Liver (tissue), 8 donors: ENCODE measurements at regions not wholly inside any gene's neighbourhood (a gene's known extent, or its start where the extent isn't known, plus 50 kb on each side); places are given as distances from the start of the nearest gene placed in this dataset.

Experiments
- DNase-seq: peaks from one replicate; pipeline ENCODE4 v3.0.0-alpha.2; 2017; ENCODE audit warnings: low spot score
- H3K27ac ChIP-seq, 2 donors: one replicate each; pipeline ENCODE4 v1.7.0; 2013; ENCODE audit warnings: inconsistent platforms in 2 of 2, low read length in 2 of 2, control low read depth in 1 of 2, low read depth in 1 of 2, mild to moderate bottlenecking in 1 of 2
- H3K27me3 ChIP-seq, 4 donors: one replicate each; pipeline versions ENCODE4 v1.6.1 to v1.7.0; 2013; ENCODE audit warnings: low read length in 3 of 4, inconsistent platforms in 1 of 4, mild to moderate bottlenecking in 1 of 4, moderate library complexity in 1 of 4; ENCODE audit not compliant: control insufficient read depth in 4 of 4, insufficient read depth in 4 of 4
- H3K36me3 ChIP-seq, 4 donors: one replicate each; pipeline versions ENCODE4 v1.6.1 to v1.7.0; 2013; ENCODE audit warnings: low read length in 3 of 4, mild to moderate bottlenecking in 3 of 4, low read depth in 1 of 4, moderate library complexity in 1 of 4; ENCODE audit not compliant: control insufficient read depth in 4 of 4, insufficient read depth in 3 of 4
- H3K4me1 ChIP-seq, 4 donors: one replicate each; pipeline versions ENCODE4 v1.6.1 to v1.7.0; 2013; ENCODE audit warnings: low read length in 3 of 4, mild to moderate bottlenecking in 3 of 4, moderate library complexity in 1 of 4; ENCODE audit not compliant: control insufficient read depth in 4 of 4, insufficient read depth in 4 of 4
- H3K4me3 ChIP-seq, 3 donors: one replicate each; pipeline versions ENCODE4 v1.6.1 to v1.7.0; 2013; ENCODE audit warnings: low read length in 3 of 3, control low read depth in 1 of 3, low read depth in 1 of 3, mild to moderate bottlenecking in 1 of 3
- H3K9ac ChIP-seq, 2 donors: one replicate each; pipeline ENCODE4 v1.7.0; 2013; ENCODE audit warnings: low read length in 2 of 2, mild to moderate bottlenecking in 2 of 2, moderate library complexity in 2 of 2, control low read depth in 1 of 2, low read depth in 1 of 2
- H3K9me3 ChIP-seq, 4 donors: one replicate each; pipeline versions ENCODE4 v1.6.1 to v1.7.0; 2013; ENCODE audit warnings: low read length in 3 of 4; ENCODE audit not compliant: control insufficient read depth in 4 of 4
- ATF3 ChIP-seq: IDR thresholded peaks from 2 replicates; pipeline ENCODE4 v1.6.1; 2016; ENCODE audit warnings: antibody characterized with exemption
- EGR1 ChIP-seq, 2 donors: IDR thresholded peaks; 2 replicates each; pipeline ENCODE4 v1.6.1; 2016 to 2018; ENCODE audit warnings: antibody characterized with exemption in 2 of 2, low read depth in 2 of 2
- FOXA1 ChIP-seq: IDR thresholded peaks from 2 replicates; pipeline ENCODE4 v1.6.1; 2016; ENCODE audit warnings: antibody characterized with exemption
- FOXA2 ChIP-seq: IDR thresholded peaks from 2 replicates; pipeline ENCODE4 v1.6.1; 2016; ENCODE audit warnings: antibody characterized with exemption
- HNF4A ChIP-seq, 2 donors: conservative IDR thresholded peaks; 2 replicates each; pipeline ENCODE4 v1.6.1; 2016; ENCODE audit warnings: antibody characterized with exemption in 2 of 2, mild to moderate bottlenecking in 2 of 2
- HNF4G ChIP-seq: IDR thresholded peaks from 2 replicates; pipeline ENCODE4 v1.6.1; 2016; ENCODE audit warnings: antibody characterized with exemption
- JUND ChIP-seq, 2 donors: IDR thresholded peaks; 2 replicates each; pipeline ENCODE4 v1.6.1; 2016; ENCODE audit warnings: antibody characterized with exemption in 2 of 2
- MAX ChIP-seq: IDR thresholded peaks from 2 replicates; pipeline ENCODE4 v1.6.1; 2016; ENCODE audit warnings: antibody characterized with exemption
- RAD21 ChIP-seq, 2 donors: IDR thresholded peaks; 2 replicates each; pipeline ENCODE4 v1.6.1; 2016; ENCODE audit warnings: antibody characterized with exemption in 2 of 2, mild to moderate bottlenecking in 2 of 2
- RXRA ChIP-seq, 2 donors: IDR thresholded peaks; 2 replicates each; pipeline ENCODE4 v1.6.1; 2017 to 2018; ENCODE audit warnings: antibody characterized with exemption in 2 of 2, mild to moderate bottlenecking in 1 of 2
- YY1 ChIP-seq: IDR thresholded peaks from 2 replicates; pipeline ENCODE4 v1.6.1; 2016; ENCODE audit warnings: antibody characterized with exemption, mild to moderate bottlenecking
- WGBS: extraction: QIAGEN DNeasy Blood & Tissue Kit; methylation state at CpG from one replicate; pipeline ENCODE4 v1.1.7; 2013; 5-methylcytosine and 5-hydroxymethylcytosine counted together
- TF ChIP-seq, protein P1 (sequence below): fragments of 150-350 bp; IDR thresholded peaks from 2 replicates; pipeline ENCODE4 v1.5.1; 2017; ENCODE audit warnings: improper control_type of control experiment, low read depth, low read length; ENCODE audit not compliant: missing input control
- TF ChIP-seq, protein P2 (sequence below): IDR thresholded peaks from 2 replicates; pipeline ENCODE4 v1.6.1; 2016; ENCODE audit warnings: antibody characterized with exemption, mild to moderate bottlenecking
- TF ChIP-seq, protein P3 (sequence below): IDR thresholded peaks from 2 replicates; pipeline ENCODE4 v1.6.1; 2016; ENCODE audit warnings: antibody characterized with exemption
- donor health status: healthy.
- donor health status: healthy.
- donor health status: healthy.
- donor health status: healthy.
- donor health status: healthy.

DNA sequence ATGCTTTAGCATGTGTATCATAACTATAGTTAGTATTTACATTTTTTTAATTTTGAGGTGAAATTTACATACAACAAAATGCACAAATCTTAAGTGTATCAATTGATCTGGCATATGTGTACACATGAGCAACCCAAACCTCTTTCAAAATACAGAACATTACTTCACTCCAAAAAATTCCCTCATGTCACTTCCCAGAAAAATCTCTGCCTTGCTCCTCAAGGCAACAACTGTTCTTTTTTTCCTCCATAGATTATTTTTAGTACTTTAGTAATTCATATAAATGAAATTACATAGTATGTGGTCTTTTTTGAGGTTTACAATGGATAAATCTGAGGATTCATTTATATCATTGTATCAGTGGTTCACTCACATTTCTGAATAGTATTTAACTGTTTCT lies 84.9 kb downstream of the TRIM42 start:
- Histone ChIP-seq H3K27ac (no peak overlapping the region), H3K9ac (no peak overlapping the region), H3K9me3 (no peaks in the 10 kb centered on the region), H3K4me3 (no peak overlapping the region), H3K36me3 (no peaks in the 10 kb centered on the region), H3K27me3 (peaks cover 0 to 2% (median 0%) of the 10 kb centered on the region in 4 donors), H3K4me1 (no peaks in the 10 kb centered on the region)
- no peak for TF ChIP-seq HNF4A (conservative IDR thresholded peaks at IDR 0.05)
- DNase-seq, result no peak

- Histone ChIP-seq H3K9me3 (no peaks in the 10 kb centered on the region), H3K27ac (no peak overlapping the region), H3K4me3 (no peak overlapping the region), H3K4me1 (no peaks in the 10 kb centered on the region), H3K27me3 (no peaks in the 10 kb centered on the region), H3K9ac (no peak overlapping the region), H3K36me3 (no peaks in the 10 kb centered on the region)
- TF ChIP-seq, protein P1, sequence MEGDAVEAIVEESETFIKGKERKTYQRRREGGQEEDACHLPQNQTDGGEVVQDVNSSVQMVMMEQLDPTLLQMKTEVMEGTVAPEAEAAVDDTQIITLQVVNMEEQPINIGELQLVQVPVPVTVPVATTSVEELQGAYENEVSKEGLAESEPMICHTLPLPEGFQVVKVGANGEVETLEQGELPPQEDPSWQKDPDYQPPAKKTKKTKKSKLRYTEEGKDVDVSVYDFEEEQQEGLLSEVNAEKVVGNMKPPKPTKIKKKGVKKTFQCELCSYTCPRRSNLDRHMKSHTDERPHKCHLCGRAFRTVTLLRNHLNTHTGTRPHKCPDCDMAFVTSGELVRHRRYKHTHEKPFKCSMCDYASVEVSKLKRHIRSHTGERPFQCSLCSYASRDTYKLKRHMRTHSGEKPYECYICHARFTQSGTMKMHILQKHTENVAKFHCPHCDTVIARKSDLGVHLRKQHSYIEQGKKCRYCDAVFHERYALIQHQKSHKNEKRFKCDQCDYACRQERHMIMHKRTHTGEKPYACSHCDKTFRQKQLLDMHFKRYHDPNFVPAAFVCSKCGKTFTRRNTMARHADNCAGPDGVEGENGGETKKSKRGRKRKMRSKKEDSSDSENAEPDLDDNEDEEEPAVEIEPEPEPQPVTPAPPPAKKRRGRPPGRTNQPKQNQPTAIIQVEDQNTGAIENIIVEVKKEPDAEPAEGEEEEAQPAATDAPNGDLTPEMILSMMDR, result no peak
- no peak for TF ChIP-seq HNF4A (conservative IDR thresholded peaks at IDR 0.05)
- 88% methylated on average over 1 of the region's 1 CpG for WGBS
- DNase-seq, result no peak
These were observed 85.7 kb downstream of the TRIM42 start for GRCh38 chr3:140763532-140763931.

DNA sequence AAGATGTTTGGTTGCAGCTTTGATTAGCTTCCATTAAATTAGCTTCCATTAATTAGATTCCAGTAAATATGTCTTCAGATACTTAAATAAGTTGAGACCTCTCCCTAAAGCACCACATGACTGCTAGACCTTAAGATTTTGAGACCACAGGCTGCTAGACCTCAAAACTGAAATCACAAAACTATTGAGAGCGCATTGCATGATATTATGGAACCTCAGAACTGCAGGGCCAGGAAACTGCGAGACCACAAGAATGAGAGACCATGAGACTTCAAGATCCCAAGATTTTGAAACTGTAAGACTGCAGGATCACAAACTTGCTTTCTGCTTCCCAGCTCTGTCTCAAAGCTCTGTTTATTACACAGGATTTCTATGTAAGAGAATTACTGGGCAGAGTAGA lies 87.4 kb downstream of the TRIM42 start:
- 88% methylated on average over 2 of the region's 2 CpGs for WGBS
- Histone ChIP-seq H3K9me3 (no peaks in the 10 kb centered on the region), H3K9ac (no peak overlapping the region), H3K36me3 (no peaks in the 10 kb centered on the region), H3K27me3 (no peaks in the 10 kb centered on the region), H3K27ac (no peak overlapping the region), H3K4me3 (no peak overlapping the region), H3K4me1 (no peaks in the 10 kb centered on the region)
- no peak for TF ChIP-seq RAD21 (IDR thresholded peaks at IDR 0.05)
- no peak for TF ChIP-seq MAX
- TF ChIP-seq, protein P2, sequence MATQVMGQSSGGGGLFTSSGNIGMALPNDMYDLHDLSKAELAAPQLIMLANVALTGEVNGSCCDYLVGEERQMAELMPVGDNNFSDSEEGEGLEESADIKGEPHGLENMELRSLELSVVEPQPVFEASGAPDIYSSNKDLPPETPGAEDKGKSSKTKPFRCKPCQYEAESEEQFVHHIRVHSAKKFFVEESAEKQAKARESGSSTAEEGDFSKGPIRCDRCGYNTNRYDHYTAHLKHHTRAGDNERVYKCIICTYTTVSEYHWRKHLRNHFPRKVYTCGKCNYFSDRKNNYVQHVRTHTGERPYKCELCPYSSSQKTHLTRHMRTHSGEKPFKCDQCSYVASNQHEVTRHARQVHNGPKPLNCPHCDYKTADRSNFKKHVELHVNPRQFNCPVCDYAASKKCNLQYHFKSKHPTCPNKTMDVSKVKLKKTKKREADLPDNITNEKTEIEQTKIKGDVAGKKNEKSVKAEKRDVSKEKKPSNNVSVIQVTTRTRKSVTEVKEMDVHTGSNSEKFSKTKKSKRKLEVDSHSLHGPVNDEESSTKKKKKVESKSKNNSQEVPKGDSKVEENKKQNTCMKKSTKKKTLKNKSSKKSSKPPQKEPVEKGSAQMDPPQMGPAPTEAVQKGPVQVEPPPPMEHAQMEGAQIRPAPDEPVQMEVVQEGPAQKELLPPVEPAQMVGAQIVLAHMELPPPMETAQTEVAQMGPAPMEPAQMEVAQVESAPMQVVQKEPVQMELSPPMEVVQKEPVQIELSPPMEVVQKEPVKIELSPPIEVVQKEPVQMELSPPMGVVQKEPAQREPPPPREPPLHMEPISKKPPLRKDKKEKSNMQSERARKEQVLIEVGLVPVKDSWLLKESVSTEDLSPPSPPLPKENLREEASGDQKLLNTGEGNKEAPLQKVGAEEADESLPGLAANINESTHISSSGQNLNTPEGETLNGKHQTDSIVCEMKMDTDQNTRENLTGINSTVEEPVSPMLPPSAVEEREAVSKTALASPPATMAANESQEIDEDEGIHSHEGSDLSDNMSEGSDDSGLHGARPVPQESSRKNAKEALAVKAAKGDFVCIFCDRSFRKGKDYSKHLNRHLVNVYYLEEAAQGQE, result no peak
- TF ChIP-seq ATF3, result no peak
- no peak for TF ChIP-seq EGR1 (IDR thresholded peaks at IDR 0.05; ENCODE audit: low read depth in 2 of 2)
- no peak for TF ChIP-seq RXRA (IDR thresholded peaks at IDR 0.05)
- no peak for TF ChIP-seq HNF4A (conservative IDR thresholded peaks at IDR 0.05)
- TF ChIP-seq FOXA1, result no peak
- TF ChIP-seq, protein P3, sequence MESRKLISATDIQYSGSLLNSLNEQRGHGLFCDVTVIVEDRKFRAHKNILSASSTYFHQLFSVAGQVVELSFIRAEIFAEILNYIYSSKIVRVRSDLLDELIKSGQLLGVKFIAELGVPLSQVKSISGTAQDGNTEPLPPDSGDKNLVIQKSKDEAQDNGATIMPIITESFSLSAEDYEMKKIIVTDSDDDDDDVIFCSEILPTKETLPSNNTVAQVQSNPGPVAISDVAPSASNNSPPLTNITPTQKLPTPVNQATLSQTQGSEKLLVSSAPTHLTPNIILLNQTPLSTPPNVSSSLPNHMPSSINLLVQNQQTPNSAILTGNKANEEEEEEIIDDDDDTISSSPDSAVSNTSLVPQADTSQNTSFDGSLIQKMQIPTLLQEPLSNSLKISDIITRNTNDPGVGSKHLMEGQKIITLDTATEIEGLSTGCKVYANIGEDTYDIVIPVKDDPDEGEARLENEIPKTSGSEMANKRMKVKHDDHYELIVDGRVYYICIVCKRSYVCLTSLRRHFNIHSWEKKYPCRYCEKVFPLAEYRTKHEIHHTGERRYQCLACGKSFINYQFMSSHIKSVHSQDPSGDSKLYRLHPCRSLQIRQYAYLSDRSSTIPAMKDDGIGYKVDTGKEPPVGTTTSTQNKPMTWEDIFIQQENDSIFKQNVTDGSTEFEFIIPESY, result no peak
- TF ChIP-seq FOXA2, result no peak
- no peak for TF ChIP-seq HNF4G
- TF ChIP-seq JUND (IDR thresholded peaks at IDR 0.05), result no peak
- no peak for TF ChIP-seq YY1
- DNase-seq, result no peak
